Panc1 (cell line): ENCODE measurements at regions not wholly inside any gene's neighbourhood (a gene's known extent, or its start where the extent isn't known, plus 50 kb on each side); places are given as distances from the start of the nearest gene placed in this dataset.

ENCODE experiments used
- ATAC-seq: fragments of 200-7000 bp; cut with Tn5 transposase; 2 replicates; pipeline ENCODE4 v1.9.1; 2020; ENCODE audit warnings: mild to moderate bottlenecking, moderate library complexity
- BruUV-seq: library from RNA; stranded (reverse); fragments of 400-500 nt; replicated peaks from 2 replicates; lab custom pipeline; 2021; lab: Mats Ljungman, UMichigan
- CTCF ChIA-PET: fragments of 300-600 bp; sonication (Branson Sonifier 250); formaldehyde crosslinking; loops from one replicate; lab custom pipeline; 2022; ENCODE audit warnings: antibody characterized with exemption; lab: Charles Lee
- POLR2A ChIA-PET: fragments of 300-600 bp; sonication (Branson Sonifier 250); formaldehyde crosslinking; loops from one replicate; lab custom pipeline; 2022; ENCODE audit warnings: antibody characterized with exemption; lab: Charles Lee
- DNase-seq: peaks from one replicate; pipeline ENCODE4 v3.0.0-alpha.2; 2010; ENCODE audit warnings: low read depth, low spot score
- H3K27ac ChIP-seq: 2 replicates; pipeline ENCODE4 v1.5.1; 2011; ENCODE audit warnings: mild to moderate bottlenecking, low read length, inconsistent platforms
- H3K27me3 ChIP-seq: fragments of 200-500 bp; sonication (Bioruptor generic); 2 replicates; pipeline ENCODE4 v1.6.0; 2014; ENCODE audit warnings: low read length, inconsistent platforms; ENCODE audit not compliant: control insufficient read depth, insufficient read depth
- H3K36me3 ChIP-seq: fragments of 200-500 bp; sonication (Bioruptor generic); 2 replicates; pipeline ENCODE4 v1.5.1; 2014; ENCODE audit warnings: inconsistent platforms, mild to moderate bottlenecking, low read length, moderate library complexity; ENCODE audit not compliant: control insufficient read depth, insufficient read depth
- H3K4me1 ChIP-seq: 2 replicates; pipeline ENCODE4 v1.5.1; 2011; ENCODE audit warnings: inconsistent platforms, mild to moderate bottlenecking, low read length, moderate library complexity; ENCODE audit not compliant: control insufficient read depth, insufficient read depth
- H3K4me3 ChIP-seq, 2 experiments: 2 replicates each; pipeline ENCODE4 v1.5.1; 2011 to 2012; ENCODE audit warnings: low read depth in 2 of 2, low read length in 2 of 2, mild to moderate bottlenecking in 2 of 2, inconsistent platforms in 1 of 2, moderate library complexity in 1 of 2
- H3K9me3 ChIP-seq: fragments of 200-500 bp; sonication (Bioruptor generic); 2 replicates; pipeline ENCODE4 v1.5.1; 2014; ENCODE audit warnings: low read depth, mild to moderate bottlenecking, inconsistent platforms, low read length, moderate library complexity; ENCODE audit not compliant: control insufficient read depth, insufficient read depth
- POLR2AphosphoS5 ChIP-seq: IDR thresholded peaks from 2 replicates; pipeline ENCODE4 v1.6.1; 2012; ENCODE audit warnings: mild to moderate bottlenecking, low read depth, low read length, moderate library complexity
- REST ChIP-seq, 2 experiments: IDR thresholded peaks; 2 replicates each; pipeline ENCODE4 v1.6.1; 2011 to 2012; ENCODE audit warnings: low read depth in 2 of 2, control low read depth in 1 of 2, low read length in 1 of 2, mild to moderate bottlenecking in 1 of 2, moderate library complexity in 1 of 2; ENCODE audit not compliant: insufficient read depth in 1 of 2
- SIN3A ChIP-seq: IDR thresholded peaks from 2 replicates; pipeline ENCODE4 v1.6.1; 2012; ENCODE audit warnings: low read depth, mild to moderate bottlenecking, low read length, moderate library complexity, borderline replicate concordance; ENCODE audit not compliant: insufficient read depth
- TCF7L2 ChIP-seq: IDR thresholded peaks from 2 replicates; pipeline ENCODE4 v1.6.1; 2011; ENCODE audit warnings: mild to moderate bottlenecking, low read depth, low read length, inconsistent platforms
- in situ Hi-C: cut with HindIII; loops from 2 replicates; pipeline ENCODE4 v1.10.0; 2016; ENCODE audit warnings: low sequenced_read_pairs, low pct_unique_long_range_greater_than_20kb
- intact Hi-C: fragments of 100-400 bp; cut with micrococcal nuclease; formaldehyde crosslinking; loops from one replicate; pipeline ENCODE4 v1.10.0; 2022; ENCODE audit not compliant: unreplicated experiment
- TF ChIP-seq, protein P1 (sequence below): fragments of 450-650 bp; IDR thresholded peaks from 2 replicates; pipeline ENCODE4 v1.5.1; 2017; ENCODE audit warnings: mild to moderate bottlenecking

GRCh38 chr2:166764216-166764615 is 124.1 kb upstream of the XIRP2 start:
- no TSS peak for BruUV-seq
- H3K4me3 ChIP-seq: no peak overlapping the region
- H3K27ac ChIP-seq: no peak overlapping the region
- DNase-seq: no peak
- TF ChIP-seq POLR2AphosphoS5: no peak
- TF ChIP-seq, protein P1, sequence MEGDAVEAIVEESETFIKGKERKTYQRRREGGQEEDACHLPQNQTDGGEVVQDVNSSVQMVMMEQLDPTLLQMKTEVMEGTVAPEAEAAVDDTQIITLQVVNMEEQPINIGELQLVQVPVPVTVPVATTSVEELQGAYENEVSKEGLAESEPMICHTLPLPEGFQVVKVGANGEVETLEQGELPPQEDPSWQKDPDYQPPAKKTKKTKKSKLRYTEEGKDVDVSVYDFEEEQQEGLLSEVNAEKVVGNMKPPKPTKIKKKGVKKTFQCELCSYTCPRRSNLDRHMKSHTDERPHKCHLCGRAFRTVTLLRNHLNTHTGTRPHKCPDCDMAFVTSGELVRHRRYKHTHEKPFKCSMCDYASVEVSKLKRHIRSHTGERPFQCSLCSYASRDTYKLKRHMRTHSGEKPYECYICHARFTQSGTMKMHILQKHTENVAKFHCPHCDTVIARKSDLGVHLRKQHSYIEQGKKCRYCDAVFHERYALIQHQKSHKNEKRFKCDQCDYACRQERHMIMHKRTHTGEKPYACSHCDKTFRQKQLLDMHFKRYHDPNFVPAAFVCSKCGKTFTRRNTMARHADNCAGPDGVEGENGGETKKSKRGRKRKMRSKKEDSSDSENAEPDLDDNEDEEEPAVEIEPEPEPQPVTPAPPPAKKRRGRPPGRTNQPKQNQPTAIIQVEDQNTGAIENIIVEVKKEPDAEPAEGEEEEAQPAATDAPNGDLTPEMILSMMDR: no peak
- TF ChIP-seq SIN3A: no peak
- TF ChIP-seq TCF7L2: no peak
- no peak for TF ChIP-seq REST (IDR thresholded peaks at IDR 0.05; ENCODE audit: insufficient read depth in 1 of 2, low read depth in 2 of 2, low read length in 1 of 2)
- H3K36me3 ChIP-seq: no peaks in the 10 kb centered on the region
- CTCF ChIA-PET: no interaction called here
- no peaks in the 10 kb centered on the region for H3K4me1 ChIP-seq
- POLR2A ChIA-PET: no interaction called here
- no peak for ATAC-seq
- H3K9me3 ChIP-seq: no peaks in the 10 kb centered on the region
- intact Hi-C loops (no loop called here), in situ Hi-C loops (no loop called here)
- H3K27me3 ChIP-seq: no peaks in the 10 kb centered on the region

DNA sequence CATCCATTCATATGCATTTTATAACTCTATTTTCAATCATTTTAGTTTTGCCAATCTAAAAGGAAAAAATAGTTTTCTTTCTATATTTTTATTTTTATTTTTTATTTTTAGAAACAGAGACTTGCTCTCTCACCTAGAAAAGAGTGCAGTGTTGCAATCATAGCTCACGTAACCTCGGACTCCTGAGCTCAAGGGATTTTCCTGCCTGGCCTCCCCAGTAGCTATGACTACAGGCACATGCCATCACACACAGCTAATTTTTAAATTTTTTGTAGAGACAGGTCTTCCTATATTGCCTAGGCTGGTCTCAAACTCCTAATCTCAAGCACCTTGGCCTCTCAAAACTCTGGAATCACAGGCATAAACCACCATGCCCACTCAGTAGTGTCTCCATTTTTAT is 125.5 kb upstream of the XIRP2 start:
- no peak overlapping the region for H3K4me3 ChIP-seq
- intact Hi-C loops (no loop called here), in situ Hi-C loops (no loop called here)
- ChIA-PET POLR2A (no interaction called here), CTCF (no interaction called here)
- BruUV-seq: no TSS peak
- no peaks in the 10 kb centered on the region for H3K9me3 ChIP-seq
- H3K27me3 ChIP-seq: no peaks in the 10 kb centered on the region
- H3K36me3 ChIP-seq: no peaks in the 10 kb centered on the region
- no peak overlapping the region for H3K27ac ChIP-seq
- ATAC-seq: no peak
- DNase-seq: no peak
- H3K4me1 ChIP-seq: no peaks in the 10 kb centered on the region
- no peak for TF ChIP-seq SIN3A

DNA sequence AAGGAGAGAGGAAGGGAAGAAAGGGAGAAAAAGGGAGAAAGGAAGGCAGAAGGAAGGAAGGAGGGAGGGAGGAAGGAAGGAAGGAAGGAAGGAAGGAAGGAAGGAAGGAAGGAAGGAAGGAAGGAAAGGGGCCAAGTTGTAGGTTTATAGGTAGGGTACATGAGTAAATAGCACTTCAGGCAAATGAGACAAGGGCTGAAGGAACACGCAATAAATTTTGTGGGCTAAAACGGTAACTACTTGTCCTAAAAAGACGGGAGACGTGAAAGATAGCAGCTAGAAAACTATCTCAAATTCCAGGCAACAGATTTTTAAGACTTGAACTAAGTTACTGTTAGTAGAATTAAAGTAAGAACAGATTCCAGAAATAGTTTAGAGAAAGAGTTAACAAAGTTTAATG is 129.3 kb upstream of the XIRP2 start:
- ChIA-PET POLR2A (no interaction called here), CTCF (no interaction called here)
- no peak for TF ChIP-seq REST (IDR thresholded peaks at IDR 0.05; ENCODE audit: insufficient read depth in 1 of 2, low read depth in 2 of 2, low read length in 1 of 2)
- no peak for TF ChIP-seq POLR2AphosphoS5
- intact Hi-C loops: no loop called here
- Histone ChIP-seq H3K27ac (no peak overlapping the region), H3K4me1 (no peaks in the 10 kb centered on the region), H3K4me3 (no peak overlapping the region), H3K27me3 (no peaks in the 10 kb centered on the region), H3K9me3 (no peaks in the 10 kb centered on the region), H3K36me3 (no peaks in the 10 kb centered on the region)
- ATAC-seq (no peak), DNase-seq (no peak)
- no TSS peak for BruUV-seq
- in situ Hi-C loops: no loop called here
